ENCODE measurements at regions not wholly inside any gene's neighbourhood (a gene's known extent, or its start where the extent isn't known, plus 50 kb on each side); places are given as distances from the start of the nearest gene placed in this dataset.

GRCh38 chr3:64798316-64798715 lies 110.5 kb upstream of the ADAMTS9 start:
- H3K9me3 ChIP-seq, result no peaks in the 10 kb centered on the region
- no peak for DNase-seq
- in situ Hi-C loops (cut with MboI; ENCODE audit: low pct_ligation_motif_present in 1 of 4, low pct_unique_long_range_greater_than_20kb in 1 of 4, low sequenced_read_pairs in 3 of 4), result no loop called here
- H3K27me3 ChIP-seq, result no peaks in the 10 kb centered on the region
- intact Hi-C loops (cut with DNase I; ENCODE audit: low total_unique reads), result no loop called here
- H3K36me3 ChIP-seq, result no peaks in the 10 kb centered on the region
- WGBS, 2 donors (ENCODE audit: low coverage in 1 of 2), result 88% methylated on average over 5 of the region's 5 CpGs; no CpG with 5 or more reads in 1 of the 2 donors
- no peak for TF ChIP-seq EP300 (IDR thresholded peaks at IDR 0.05; ENCODE audit: low read depth)
- TF ChIP-seq CTCF (IDR thresholded peaks at IDR 0.05), result no peak
- no peak for TF ChIP-seq POLR2AphosphoS5 (IDR thresholded peaks at IDR 0.05)
- TF ChIP-seq POLR2A (IDR thresholded peaks at IDR 0.05), result no peak
- no peaks in the 10 kb centered on the region for H3K4me1 ChIP-seq
- no peak overlapping the region for H3K4me3 ChIP-seq
- no peak overlapping the region for H3K27ac ChIP-seq

- H3K27ac ChIP-seq, result no peak overlapping the region
- in situ Hi-C loops (cut with MboI; ENCODE audit: low pct_ligation_motif_present in 1 of 4, low pct_unique_long_range_greater_than_20kb in 1 of 4, low sequenced_read_pairs in 3 of 4) (no loop called here), intact Hi-C loops (cut with DNase I; ENCODE audit: low total_unique reads) (no loop called here)
- no peak overlapping the region for H3K4me3 ChIP-seq
- no peaks in the 10 kb centered on the region for H3K27me3 ChIP-seq
- no peaks in the 10 kb centered on the region for H3K4me1 ChIP-seq
- H3K36me3 ChIP-seq, result no peaks in the 10 kb centered on the region
- WGBS, 2 donors (ENCODE audit: low coverage in 1 of 2), result 73 to 76% methylated on average over 2 to 7 of the region's 7 CpGs
- no peaks in the 10 kb centered on the region for H3K9me3 ChIP-seq
- TF ChIP-seq EP300 (IDR thresholded peaks at IDR 0.05; ENCODE audit: low read depth) (no peak), CTCF (IDR thresholded peaks at IDR 0.05) (no peak), POLR2A (IDR thresholded peaks at IDR 0.05) (no peak), POLR2AphosphoS5 (IDR thresholded peaks at IDR 0.05) (no peak)
- DNase-seq, result no peak
Measured at GRCh38 chr3:64796607-64797399, 109.0 kb upstream of the ADAMTS9 start.

- in situ Hi-C loops (cut with MboI; ENCODE audit: low pct_ligation_motif_present in 1 of 4, low pct_unique_long_range_greater_than_20kb in 1 of 4, low sequenced_read_pairs in 3 of 4), result no loop called here
- no peak for DNase-seq
- intact Hi-C loops (cut with DNase I; ENCODE audit: low total_unique reads), result no loop called here
- Histone ChIP-seq H3K4me1 (no peaks in the 10 kb centered on the region), H3K27ac (no peak overlapping the region), H3K9me3 (no peaks in the 10 kb centered on the region), H3K27me3 (no peaks in the 10 kb centered on the region), H3K36me3 (no peaks in the 10 kb centered on the region), H3K4me3 (no peak overlapping the region)
- 77 to 83% methylated on average over 2 to 3 of the region's 3 CpGs for WGBS, 2 donors (ENCODE audit: low coverage in 1 of 2)
- TF ChIP-seq CTCF (IDR thresholded peaks at IDR 0.05), result no peak
- no peak for TF ChIP-seq POLR2AphosphoS5 (IDR thresholded peaks at IDR 0.05)
- TF ChIP-seq EP300 (IDR thresholded peaks at IDR 0.05; ENCODE audit: low read depth), result no peak
- no peak for TF ChIP-seq POLR2A (IDR thresholded peaks at IDR 0.05)
Measured at GRCh38 chr3:64792445-64792844, 104.6 kb upstream of the ADAMTS9 start.

GRCh38 chr3:64789111-64789510 lies 101.3 kb upstream of the ADAMTS9 start:
- no peak for TF ChIP-seq POLR2A (IDR thresholded peaks at IDR 0.05)
- no peak for TF ChIP-seq CTCF (IDR thresholded peaks at IDR 0.05)
- no peak for TF ChIP-seq POLR2AphosphoS5 (IDR thresholded peaks at IDR 0.05)
- TF ChIP-seq EP300 (IDR thresholded peaks at IDR 0.05; ENCODE audit: low read depth), result no peak
- intact Hi-C loops (cut with DNase I; ENCODE audit: low total_unique reads), result no loop called here
- DNase-seq, result no peak
- Histone ChIP-seq H3K27me3 (no peaks in the 10 kb centered on the region), H3K4me1 (no peaks in the 10 kb centered on the region), H3K4me3 (no peak overlapping the region), H3K36me3 (no peaks in the 10 kb centered on the region), H3K27ac (no peak overlapping the region), H3K9me3 (peaks cover 0 to 6% of the 10 kb centered on the region in 2 donors)
- in situ Hi-C loops (cut with MboI; ENCODE audit: low pct_ligation_motif_present in 1 of 4, low pct_unique_long_range_greater_than_20kb in 1 of 4, low sequenced_read_pairs in 3 of 4), result no loop called here
- 94 to 96% methylated on average over 4 of the region's 4 CpGs for WGBS, 2 donors (ENCODE audit: low coverage in 1 of 2)

Data from transverse colon (tissue), 4 donors.